ES-I3 (cell line): ENCODE measurements at regions not wholly inside any gene's neighbourhood (a gene's known extent, or its start where the extent isn't known, plus 50 kb on each side); places are given as distances from the start of the nearest gene placed in this dataset.
"Not testable (repeated sequence)": the region's sequence is repeated elsewhere in the genome, so short reads cannot be mapped to it uniquely, and the experiment has no call there.

Source experiments
- H3K36me3 ChIP-seq: 2 replicates; pipeline ENCODE4 v1.6.1; 2013; ENCODE audit warnings: mild to moderate bottlenecking, low read length, control low read depth, moderate library complexity; ENCODE audit not compliant: insufficient read depth
- H3K4me1 ChIP-seq: 2 replicates; pipeline ENCODE4 v1.6.1; 2013; ENCODE audit warnings: mild to moderate bottlenecking, control low read depth, low read length; ENCODE audit not compliant: insufficient read depth
- H3K9ac ChIP-seq: 2 replicates; pipeline ENCODE4 v1.6.1; 2013; ENCODE audit warnings: low read depth, mild to moderate bottlenecking, low read length, moderate library complexity
- H3K9me3 ChIP-seq: 2 replicates; pipeline ENCODE4 v1.6.1; 2013; ENCODE audit warnings: mild to moderate bottlenecking, low read length, moderate library complexity; ENCODE audit not compliant: control insufficient read depth, insufficient read depth

- H3K4me1 ChIP-seq, result no peaks in the 10 kb centered on the region
- no peaks in the 10 kb centered on the region for H3K36me3 ChIP-seq
- no peak overlapping the region for H3K9ac ChIP-seq
- peaks cover 23% of the 10 kb centered on the region for H3K9me3 ChIP-seq
These were observed 121.4 kb downstream of the TPBG start for GRCh38 chr6:82484737-82485626.

- no peaks in the 10 kb centered on the region for H3K36me3 ChIP-seq
- H3K9me3 ChIP-seq, result peaks cover 27% of the 10 kb centered on the region
- H3K9ac ChIP-seq, result no peak overlapping the region
- H3K4me1 ChIP-seq, result no peaks in the 10 kb centered on the region
These were observed 124.3 kb downstream of the TPBG start for GRCh38 chr6:82487895-82488294.

- Histone ChIP-seq H3K9me3 (peaks cover 27% of the 10 kb centered on the region), H3K4me1 (no peaks in the 10 kb centered on the region), H3K9ac (no peak overlapping the region), H3K36me3 (no peaks in the 10 kb centered on the region)
These were observed 124.8 kb downstream of the TPBG start for GRCh38 chr6:82488403-82488802.

GRCh38 chr6:82492134-82492533 lies 128.5 kb downstream of the TPBG start:
- peaks cover 12% of the 10 kb centered on the region for H3K9me3 ChIP-seq
- no peaks in the 10 kb centered on the region for H3K4me1 ChIP-seq
- no peak overlapping the region for H3K9ac ChIP-seq
- H3K36me3 ChIP-seq, result no peaks in the 10 kb centered on the region

- no peak overlapping the region for H3K9ac ChIP-seq
- H3K9me3 ChIP-seq, result peaks cover 11% of the 10 kb centered on the region
- H3K4me1 ChIP-seq, result no peaks in the 10 kb centered on the region
- no peaks in the 10 kb centered on the region for H3K36me3 ChIP-seq
These were observed 129.8 kb downstream of the TPBG start for GRCh38 chr6:82493467-82493866.

- no peaks in the 10 kb centered on the region for H3K4me1 ChIP-seq
- H3K9me3 ChIP-seq, result peaks cover 8% of the 10 kb centered on the region
- no peak overlapping the region for H3K9ac ChIP-seq
- H3K36me3 ChIP-seq, result no peaks in the 10 kb centered on the region
These were observed 130.8 kb downstream of the TPBG start for GRCh38 chr6:82494367-82494766.

GRCh38 chr6:82501901-82502300 lies 138.3 kb downstream of the TPBG start:
- not testable (repeated sequence) for H3K9ac ChIP-seq, H3K4me1 ChIP-seq, H3K9me3 ChIP-seq, H3K36me3 ChIP-seq

GRCh38 chr6:82506526-82506925 lies 142.9 kb downstream of the TPBG start:
- Histone ChIP-seq H3K9me3 (no peaks in the 10 kb centered on the region; the same call in 1 of the 2 replicates), H3K36me3 (no peaks in the 10 kb centered on the region), H3K9ac (no peak overlapping the region), H3K4me1 (no peaks in the 10 kb centered on the region)

GRCh38 chr6:82507112-82507511 lies 143.5 kb downstream of the TPBG start:
- H3K4me1 ChIP-seq, result no peaks in the 10 kb centered on the region
- no peaks in the 10 kb centered on the region for H3K36me3 ChIP-seq
- no peaks in the 10 kb centered on the region; the same call in 1 of the 2 replicates for H3K9me3 ChIP-seq
- H3K9ac ChIP-seq, result no peak overlapping the region

GRCh38 chr6:82511546-82511945 lies 147.9 kb downstream of the TPBG start:
- no peaks in the 10 kb centered on the region for H3K36me3 ChIP-seq
- H3K9me3 ChIP-seq, result no peaks in the 10 kb centered on the region

GRCh38 chr6:82517896-82518295 lies 154.3 kb downstream of the TPBG start:
- H3K4me1 ChIP-seq, H3K9me3 ChIP-seq, H3K9ac ChIP-seq, H3K36me3 ChIP-seq: not testable (repeated sequence)

More at GRCh38 chr6:82511546-82511945, 147.9 kb downstream of the TPBG start:
- no peak overlapping the region for H3K9ac ChIP-seq
- H3K4me1 ChIP-seq, result no peaks in the 10 kb centered on the region; the same call in 1 of the 2 replicates

GRCh38 chr6:82521369-82521768 lies 157.8 kb downstream of the TPBG start:
- no peaks in the 10 kb centered on the region for H3K9me3 ChIP-seq
- no peak overlapping the region for H3K9ac ChIP-seq
- H3K4me1 ChIP-seq, result no peaks in the 10 kb centered on the region
- no peaks in the 10 kb centered on the region for H3K36me3 ChIP-seq

GRCh38 chr6:82521861-82522260 lies 158.2 kb downstream of the TPBG start:
- H3K9me3 ChIP-seq, result no peaks in the 10 kb centered on the region
- H3K36me3 ChIP-seq, result no peaks in the 10 kb centered on the region
- H3K9ac ChIP-seq, result no peak overlapping the region
- H3K4me1 ChIP-seq, result no peaks in the 10 kb centered on the region

- no peak overlapping the region for H3K9ac ChIP-seq
- no peaks in the 10 kb centered on the region for H3K4me1 ChIP-seq
- H3K36me3 ChIP-seq, result no peaks in the 10 kb centered on the region
- H3K9me3 ChIP-seq, result no peaks in the 10 kb centered on the region
These were observed 160.4 kb downstream of the TPBG start for GRCh38 chr6:82524031-82524430.

GRCh38 chr6:82525775-82526495 lies 162.3 kb downstream of the TPBG start:
- Histone ChIP-seq H3K4me1 (no peaks in the 10 kb centered on the region), H3K36me3 (no peaks in the 10 kb centered on the region), H3K9ac (no peak overlapping the region), H3K9me3 (no peaks in the 10 kb centered on the region; the same call in 1 of the 2 replicates)
